ENCODE measurements at regions not wholly inside any gene's neighbourhood (a gene's known extent, or its start where the extent isn't known, plus 50 kb on each side); places are given as distances from the start of the nearest gene placed in this dataset.
A peak's percentile ranks its signal among the peaks of the same experiment; 100 is the strongest.
"Not testable (repeated sequence)": the region's sequence is repeated elsewhere in the genome, so short reads cannot be mapped to it uniquely, and the experiment has no call there.

DNA sequence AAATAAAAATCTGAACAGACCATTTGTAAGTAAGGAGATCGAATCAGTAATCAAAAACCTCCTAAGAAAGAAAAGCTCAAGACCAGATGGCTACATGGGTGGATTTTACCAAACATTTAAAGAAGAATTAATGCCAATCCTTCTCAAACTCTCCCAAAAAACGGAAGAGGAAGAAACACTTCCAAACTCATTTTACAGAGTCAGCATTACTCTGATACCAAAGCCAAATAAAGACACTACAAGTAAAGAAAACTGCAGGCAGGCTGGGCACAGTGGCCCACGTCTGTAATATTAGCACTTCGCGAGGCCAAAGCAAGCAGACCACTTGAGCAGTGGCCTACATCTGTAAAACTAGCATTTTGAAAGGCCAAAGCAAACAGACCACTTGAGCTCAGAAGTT lies 159.8 kb downstream of the DPY19L2 start:
- DNase-seq: no peak

DNA sequence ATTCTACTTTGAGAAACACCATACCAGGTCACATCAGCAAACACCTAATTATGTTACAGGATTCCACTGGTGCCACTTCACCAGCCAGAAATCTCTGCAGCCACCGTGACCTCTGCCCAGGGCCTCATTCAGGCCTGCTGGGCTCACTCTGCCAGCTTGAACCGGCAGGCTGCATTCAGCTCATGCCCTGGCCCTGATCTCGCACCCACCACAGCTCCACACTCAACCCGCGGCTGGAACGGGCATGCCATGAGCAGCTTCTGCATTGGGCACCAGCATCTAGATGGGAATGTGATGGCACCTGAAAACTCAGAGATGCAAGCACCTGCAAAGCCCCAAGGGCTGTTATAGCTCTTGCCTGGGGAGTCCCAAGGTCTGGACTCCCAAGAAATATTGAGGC lies 168.7 kb downstream of the DPY19L2 start:
- DNase-seq: no peak

DNA sequence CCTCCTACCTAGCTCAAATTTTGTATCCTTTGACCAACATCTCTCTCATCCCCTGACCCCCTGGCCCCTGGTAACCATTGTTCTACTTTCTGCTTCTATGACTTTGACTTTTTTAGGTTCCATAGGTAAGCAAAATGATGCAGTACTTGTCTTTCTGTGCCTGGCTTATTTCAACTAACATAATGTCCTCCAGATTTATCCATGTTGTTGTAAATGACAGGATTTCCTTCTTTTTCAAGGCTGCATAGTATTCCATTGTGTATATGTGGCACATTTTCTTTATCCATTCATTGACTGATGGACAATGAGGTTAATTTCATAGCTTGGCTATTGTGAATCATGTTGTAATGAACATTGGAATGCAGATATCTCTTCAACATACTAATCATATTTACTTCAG lies 170.1 kb downstream of the DPY19L2 start:
- no peak for DNase-seq

DNA sequence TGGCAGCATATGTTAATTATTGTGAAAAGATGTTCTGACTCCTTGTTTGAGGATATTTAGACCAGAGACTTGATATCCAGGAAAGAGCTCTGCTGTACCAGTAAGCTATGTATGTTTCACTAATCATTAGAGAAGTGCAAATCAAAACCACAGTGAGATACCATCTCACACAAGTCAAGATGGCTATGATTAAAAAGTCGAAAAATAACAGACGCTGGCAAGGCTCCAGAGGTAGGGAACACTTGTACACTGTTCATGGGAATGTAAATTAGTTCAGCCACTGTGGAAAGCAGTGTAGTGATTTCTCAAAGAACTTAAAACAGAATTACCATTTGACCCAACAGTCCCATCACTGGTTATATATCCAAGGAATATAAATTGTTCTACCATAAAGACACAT lies 171.6 kb downstream of the DPY19L2 start:
- DNase-seq: no peak

DNA sequence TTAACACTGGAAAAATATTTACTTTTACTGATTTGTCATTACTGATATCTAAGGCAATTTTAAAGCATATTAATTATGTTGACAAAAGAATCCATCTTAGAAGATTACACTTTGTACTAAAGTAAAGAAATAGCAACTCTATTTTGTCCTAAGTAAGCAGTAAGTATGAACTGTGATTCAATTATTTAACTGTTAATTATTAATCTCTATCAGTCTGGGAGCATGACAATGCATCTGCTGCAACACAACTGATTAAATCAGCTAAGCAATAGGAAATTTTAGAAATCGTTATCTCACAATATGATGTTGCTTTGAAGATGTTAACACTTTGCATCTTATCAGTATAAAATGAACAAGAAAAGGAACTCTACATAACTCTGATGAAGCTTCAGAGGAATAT lies 172.3 kb downstream of the DPY19L2 start:
- no peak for DNase-seq

DNA sequence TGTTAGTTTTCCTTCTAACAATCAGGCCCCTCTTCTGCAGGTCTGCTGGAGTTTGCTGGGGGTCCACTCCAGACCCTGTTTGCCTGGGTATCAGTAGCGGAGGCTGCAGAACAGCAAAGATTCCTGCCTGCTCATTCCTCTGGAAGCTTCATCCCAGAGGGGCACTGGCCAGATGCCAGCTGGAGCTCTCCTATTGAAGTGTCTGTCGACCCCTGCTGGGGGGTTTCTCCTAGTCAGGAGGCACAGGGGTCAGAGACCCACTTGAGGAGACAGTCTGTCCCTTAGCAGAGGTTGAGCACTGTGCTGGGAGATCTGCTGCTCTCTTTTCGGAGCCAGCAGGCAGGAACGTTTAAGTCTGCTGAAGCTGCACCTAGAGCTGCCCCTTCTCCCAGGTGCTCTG lies 174.9 kb downstream of the DPY19L2 start:
- DNase-seq: not testable (repeated sequence)

DNA sequence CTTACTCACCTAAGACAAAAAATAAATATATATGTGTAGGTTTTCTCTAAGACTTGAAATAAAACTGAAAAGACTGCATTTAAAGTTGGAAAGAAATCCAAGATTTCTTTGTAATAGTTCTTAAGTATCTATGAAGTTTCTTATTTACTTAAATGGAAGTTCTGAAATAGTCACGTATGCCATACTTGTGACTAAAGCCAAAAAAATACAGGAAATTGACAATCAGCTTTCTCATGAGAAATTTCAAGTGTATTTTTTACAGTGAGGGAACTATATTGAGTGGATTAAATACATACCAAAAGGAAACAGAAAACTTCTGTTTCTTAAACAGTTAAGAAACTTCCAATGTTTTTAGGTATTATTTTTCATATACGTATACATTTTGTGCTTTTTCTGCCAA lies 188.1 kb downstream of the DPY19L2 start:
- no peak for DNase-seq

DNA sequence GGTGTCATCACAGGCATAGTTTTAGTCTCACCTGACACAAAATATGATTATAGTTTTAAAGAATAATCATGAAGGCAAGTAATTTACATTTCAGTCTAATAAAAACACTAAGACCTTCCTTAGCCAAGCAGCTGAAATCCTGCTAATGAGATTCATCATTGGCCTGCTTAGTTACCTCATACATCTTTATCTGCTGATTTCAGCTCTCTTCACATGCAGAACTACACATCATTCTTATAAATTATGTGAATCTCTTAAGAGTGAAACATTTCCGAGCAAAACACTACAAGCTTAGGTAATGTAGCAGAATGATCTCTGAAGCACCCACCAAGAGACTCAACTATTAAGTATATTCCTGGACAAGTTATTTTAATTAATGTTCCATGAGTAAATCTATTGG lies 198.1 kb downstream of the DPY19L2 start:
- no peak for DNase-seq

DNA sequence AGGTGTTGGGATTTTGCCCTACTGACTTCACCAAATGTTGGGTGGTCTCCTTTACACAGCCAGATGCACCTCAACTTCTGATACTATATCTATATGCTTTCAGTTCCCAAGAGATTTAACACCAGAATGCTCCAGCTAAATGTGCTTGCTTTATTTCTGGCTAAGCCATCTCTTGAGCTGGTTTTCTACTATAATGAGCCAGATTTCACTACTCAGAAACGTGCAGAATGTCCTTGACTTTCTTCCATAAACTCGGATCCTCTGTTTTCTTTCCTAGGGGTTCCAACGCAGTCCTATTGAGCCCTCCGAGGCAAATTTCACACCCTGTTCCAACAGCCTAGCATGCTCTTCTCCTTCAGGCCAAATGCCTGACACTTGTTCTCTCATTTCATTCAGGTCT lies 200.3 kb downstream of the DPY19L2 start:
- no peak for DNase-seq

DNA sequence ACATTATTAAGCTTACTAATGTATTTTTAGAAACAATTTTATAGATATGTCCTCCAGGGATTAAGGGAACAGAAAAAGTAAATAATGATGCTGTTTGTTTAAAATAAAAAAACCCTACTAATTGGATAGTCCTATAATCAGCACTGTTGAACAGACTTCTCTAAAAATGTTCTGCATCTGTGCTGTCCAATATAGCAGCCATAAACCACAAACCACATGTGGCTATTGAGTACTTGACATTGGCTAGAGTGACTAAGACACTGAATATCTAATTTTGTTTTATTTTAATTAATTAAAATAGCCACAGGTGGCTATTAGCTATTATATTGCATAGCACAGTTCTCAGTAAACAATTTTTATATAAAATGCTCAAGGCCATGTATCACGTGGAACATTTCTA lies 210.4 kb downstream of the DPY19L2 start:
- no peak for DNase-seq

DNA sequence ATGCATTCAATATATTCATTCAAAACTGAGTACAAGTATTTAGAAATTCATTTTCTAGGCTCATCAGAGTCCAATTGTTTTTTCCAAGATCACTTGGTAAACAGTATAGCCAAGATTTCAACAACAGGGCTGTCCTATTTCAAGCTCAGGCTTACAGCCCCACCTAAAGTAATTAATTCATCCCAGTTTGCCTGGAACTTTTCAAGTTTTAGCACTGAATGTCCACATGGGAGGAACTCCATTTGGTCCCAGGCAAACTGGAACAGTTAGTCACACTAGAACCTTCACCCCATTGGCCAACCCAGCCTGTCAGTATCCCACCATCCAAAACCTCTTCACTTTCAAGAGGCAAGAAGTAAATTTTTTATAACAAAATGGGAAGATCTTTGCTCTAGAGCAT lies 210.9 kb downstream of the DPY19L2 start:
- no peak for DNase-seq

DNA sequence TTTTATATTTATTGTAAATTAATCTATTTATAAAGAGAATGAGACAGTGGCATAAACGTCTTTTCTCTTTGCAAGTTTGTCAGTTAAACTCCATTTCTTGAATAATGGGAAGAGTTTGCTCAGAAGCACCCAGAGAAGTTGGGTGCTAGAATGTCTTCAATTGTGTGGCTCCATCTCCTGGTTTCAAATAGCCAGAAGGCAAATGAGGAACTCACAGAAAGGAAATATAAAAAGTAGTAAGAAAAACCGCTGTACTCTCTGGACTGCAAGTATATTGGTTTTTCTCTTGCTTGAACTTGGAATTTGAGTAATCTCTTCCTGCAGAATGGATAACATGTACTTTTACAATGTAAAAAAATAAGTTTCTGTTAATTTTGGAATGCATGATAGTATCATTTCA lies 217.5 kb downstream of the DPY19L2 start:
- no peak for DNase-seq

DNA sequence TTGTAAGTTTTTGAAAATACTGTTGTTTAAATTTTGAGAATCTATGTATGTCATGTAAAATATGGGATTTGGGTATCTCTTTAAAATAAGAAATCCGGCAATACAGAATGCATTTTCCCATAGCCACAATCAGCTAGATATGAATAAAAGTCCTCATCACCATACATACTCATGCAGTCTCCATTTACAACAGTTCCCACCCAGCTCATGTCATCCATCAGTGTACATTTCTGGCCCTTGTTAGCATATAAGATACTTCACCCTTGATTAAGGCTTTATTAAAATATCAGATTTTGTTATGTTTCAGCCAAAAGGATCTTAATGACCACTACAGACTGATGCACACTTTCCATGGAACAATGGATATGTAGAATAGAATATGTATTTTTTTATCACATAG lies 218.0 kb downstream of the DPY19L2 start:
- no peak for DNase-seq

DNA sequence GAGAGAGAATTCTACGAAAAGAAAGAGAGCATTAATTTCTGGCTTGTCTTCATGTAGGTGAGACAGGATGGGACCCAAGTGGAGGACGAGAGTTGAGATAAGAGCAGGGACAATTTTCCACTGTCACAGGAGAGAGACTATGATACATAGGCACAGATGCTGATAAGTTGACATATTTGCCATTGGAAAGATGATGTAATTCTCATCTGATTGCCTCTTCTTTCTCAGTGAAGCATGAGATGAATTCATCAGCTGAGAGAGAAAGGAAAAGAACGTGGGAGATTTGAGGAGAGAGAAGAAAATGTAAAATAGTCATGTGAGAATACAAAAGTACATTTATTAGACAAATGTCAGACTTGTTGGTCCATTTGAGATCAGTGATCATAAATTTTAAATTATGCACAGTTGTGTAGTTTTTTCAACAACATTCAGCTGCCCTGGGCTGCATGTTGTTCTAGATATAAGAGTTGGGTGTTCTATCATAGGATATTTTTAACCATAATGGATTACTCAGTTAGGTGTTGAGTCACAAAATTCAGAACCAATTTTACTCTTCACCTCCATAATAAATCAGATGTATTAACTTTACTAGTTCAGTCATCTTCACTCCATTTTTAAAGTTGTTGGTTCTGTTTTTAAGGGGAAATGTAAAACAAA lies 222.9 kb downstream of the DPY19L2 start:
- DNase-seq: no peak

DNA sequence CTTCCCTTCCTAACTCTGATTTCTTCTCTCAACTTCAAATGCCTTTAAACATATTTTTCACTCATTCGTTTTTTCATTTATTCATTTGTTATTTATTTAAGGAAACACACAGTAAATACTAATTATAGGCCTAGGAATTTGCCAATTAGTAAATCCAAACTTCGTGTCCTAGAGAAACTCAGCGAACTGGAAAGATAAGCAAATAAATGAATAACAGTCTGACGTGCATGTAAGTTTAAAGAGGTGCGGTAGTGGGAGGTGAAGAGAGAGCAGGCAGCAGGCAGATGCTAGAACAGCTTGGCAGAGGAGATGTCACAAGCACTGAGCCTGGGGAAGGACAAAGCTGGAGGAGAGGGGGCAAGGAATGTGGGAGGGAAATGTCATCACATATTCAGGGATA lies 228.2 kb downstream of the DPY19L2 start:
- no peak for DNase-seq

DNA sequence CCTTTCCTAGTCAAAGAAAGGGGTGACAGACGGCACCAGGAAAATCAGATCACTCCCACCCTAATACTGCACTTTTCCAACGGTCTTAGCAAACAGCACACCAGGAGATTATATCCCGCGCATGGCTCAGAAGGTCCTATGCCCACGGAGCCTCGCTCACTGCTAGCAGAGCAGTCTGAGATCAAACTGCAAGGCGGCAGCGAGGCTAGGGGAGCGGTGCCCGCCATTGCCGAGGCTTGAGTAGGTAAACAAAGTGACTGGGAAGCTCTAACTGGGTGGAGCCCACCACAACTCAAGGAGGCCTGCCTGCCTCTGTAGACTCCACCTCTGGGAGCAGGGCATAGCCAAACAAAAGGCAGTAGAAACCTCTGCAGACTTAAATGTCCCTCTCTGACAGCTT lies 233.9 kb downstream of the DPY19L2 start:
- DNase-seq: not testable (repeated sequence)

DNA sequence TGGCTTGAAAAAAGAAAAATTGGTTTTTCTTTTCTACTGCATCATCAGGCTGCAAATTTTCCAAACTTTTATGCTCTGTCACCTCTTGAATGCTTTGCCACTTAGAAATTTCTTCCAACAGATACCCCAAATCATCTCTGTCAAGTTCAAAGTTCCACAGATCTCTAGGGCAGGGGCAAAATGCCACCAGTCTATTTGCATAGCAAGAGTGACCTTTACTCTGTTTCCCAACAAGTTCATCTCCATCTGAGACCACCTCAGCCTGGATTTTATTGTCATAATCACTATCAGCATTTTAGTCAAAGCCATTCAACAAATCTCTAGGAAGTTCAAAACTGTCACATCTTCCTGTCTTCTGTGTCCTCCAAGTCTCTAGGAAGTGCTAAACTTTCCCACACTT lies 240.3 kb downstream of the DPY19L2 start:
- DNase-seq: not testable (repeated sequence)

DNA sequence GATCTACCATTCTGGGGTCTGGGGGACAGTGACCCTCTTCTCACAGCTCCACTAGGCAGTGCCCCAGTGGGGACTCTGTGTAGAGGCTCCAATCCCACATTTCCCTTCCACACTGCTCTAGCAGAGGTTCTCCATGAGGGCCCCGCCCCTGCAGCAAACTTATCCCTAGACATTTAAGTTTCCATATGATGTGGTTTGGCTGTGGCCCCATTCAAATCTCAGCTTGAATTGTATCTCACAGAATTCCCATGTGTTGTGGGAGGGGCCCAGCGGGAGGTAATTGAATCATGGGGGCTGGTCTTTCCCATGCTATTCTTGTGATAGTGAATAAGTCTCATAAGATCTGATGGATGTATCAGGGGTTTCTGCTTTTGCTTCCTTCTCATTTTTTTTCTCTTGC lies 241.3 kb downstream of the DPY19L2 start:
- not testable (repeated sequence) for DNase-seq

DNA sequence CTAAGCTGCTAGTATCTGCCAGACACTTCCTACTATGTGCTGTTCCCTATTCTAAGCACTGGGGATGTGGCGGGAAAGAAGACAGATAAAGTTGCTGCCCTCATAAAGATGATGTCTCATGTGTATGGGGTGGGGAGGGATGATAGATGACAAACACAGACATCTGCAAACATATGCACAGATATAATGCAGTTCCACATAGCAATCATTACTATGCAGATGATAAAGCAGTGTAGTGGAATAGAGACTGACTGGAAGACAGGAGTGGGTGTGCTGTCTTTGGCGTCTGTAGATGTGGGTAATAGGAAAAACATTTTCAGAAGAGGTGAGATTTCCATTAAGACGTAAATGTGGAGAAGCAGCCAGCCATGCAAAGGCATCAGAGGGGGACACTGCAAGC lies 243.6 kb downstream of the DPY19L2 start:
- DNase-seq: no peak

DNA sequence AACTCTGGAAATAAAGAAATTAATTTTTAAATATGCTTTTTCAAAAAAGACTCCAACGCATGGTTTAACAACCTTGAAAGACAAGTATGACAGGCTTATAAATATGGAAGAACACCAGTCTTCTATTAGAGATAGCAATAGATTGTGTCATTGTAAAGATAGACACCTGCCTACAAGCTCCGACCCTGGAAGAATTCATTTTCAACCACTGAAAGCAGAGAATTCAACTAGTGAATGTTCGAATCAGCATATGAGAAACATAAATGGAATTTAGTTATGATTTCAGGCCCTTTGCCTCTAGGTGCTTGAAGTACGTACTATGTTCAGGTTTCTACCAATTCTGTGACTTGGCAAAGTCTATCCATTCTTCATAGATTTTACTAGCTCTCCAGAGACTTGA lies 244.5 kb downstream of the DPY19L2 start:
- DNase-seq: no peak

DNA sequence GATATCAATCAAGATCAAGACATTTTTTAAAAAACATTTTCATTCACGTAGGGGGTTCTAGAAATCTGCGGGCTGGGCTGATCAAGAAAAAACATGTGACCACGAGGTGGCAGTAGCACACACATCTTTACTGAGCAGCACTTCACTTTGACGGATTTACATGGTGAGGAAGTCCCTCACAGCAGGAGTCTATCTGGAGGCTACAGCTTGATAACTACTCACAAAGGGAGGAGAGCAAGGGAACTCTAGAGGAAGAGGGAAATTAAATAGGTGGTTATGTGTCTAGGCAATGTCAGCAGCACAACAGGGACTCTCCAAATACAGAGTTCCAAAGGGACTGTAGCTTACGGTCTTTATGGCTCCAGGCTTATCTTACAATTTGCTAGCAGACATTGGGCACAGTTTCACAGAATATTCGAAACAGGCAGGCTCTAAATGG lies 248.1 kb downstream of the DPY19L2 start:
- DNase-seq: no peak

DNA sequence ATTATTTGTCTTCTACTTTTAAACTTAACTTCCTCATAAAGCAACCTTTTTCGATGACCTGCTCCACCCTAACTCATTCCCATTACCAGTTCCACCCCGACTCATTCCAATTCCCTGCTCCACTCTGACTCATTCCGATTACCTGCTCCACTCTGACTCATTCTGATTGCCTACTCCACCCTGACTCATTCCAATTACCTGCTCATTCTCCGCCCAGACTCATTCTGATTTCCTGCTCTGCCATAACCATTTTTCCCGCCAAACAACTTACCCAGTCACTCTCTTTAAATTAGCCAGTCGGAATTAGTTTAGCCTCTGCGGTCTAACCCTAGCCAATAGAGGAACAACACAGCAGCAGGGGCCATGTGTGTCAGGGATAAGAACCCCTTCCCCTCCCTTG lies 249.1 kb downstream of the DPY19L2 start:
- no peak for DNase-seq

DNA sequence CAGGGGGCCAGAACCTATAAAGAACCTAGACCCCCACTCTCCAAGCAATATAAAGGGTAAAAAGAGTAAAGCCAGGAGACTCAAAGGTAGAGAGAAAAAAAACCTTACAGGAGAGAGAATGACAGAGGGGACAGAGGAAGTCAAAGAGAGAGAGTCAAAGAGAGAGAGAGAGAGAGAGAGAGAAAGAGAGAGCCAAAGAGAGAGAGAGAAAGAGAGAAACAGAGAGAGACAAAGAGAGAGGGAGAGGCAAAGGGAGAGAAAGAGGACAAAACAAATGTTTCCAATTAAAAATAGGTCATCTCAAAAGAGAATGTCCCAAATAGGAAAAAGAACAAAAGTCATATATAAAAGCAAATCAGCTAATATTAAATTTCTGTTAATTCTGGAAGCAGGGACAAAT lies 251.5 kb downstream of the DPY19L2 start:
- DNase-seq: no peak

DNA sequence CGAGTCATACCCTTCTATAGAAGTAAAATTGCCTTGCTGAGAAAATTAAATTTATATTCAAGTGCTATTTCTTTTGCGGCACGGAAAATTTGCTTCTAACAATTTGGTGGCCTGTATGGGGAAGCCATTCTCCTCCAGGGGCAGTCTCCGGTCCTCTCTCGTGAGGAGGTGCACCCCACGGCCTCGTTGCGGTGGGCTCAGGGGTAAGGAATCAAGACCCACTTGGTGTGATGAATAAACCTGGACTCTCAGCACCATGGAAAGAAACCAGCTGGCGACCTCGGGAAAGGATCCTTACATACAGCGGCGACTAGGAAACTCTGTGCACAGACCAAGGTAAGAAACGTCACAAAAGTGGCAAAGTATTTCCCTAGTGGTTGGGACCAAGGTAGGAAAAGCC lies 252.9 kb downstream of the DPY19L2 start:
- DNase-seq: no peak

DNA sequence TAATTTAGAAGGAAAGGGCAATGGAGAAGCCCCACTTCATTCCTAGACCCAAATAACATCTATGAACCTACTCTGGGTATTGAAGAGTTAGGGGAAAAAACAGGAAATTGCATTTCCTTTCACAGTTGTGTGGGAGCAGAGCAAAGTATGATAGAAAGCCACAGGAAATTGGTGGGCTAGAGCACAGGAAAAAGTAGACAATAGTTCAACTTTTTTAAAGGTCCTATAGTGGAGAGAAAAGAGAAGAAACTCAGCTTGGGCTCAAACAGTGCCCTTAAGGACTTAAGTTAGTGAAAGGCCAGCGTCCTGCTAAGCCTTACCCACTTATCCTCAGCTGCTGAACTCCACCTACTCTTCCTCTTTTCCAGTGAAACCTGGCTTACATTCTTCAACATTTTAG lies 258.1 kb downstream of the DPY19L2 start:
- peak; percentile 5 for DNase-seq

DNA sequence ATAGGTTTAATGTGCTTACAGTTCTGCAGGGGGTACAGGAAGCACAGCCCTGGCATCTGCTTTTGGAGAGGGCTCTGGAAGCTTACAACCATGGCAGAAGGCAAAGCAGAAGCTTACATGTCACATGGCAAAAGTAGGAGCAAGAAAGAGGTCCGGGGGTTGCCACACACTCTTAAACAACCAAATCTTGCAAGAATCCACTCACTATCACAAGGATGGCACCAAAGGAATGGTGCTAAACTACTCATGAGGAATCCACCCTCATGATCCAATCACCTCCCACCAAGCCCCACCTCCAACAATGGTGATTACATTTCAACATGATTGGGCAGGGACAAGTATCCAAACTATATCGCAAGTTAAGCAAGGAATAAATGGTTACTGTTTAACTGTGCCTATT lies 255.8 kb upstream of the AVPR1A start:
- no peak for DNase-seq
